ENCODE measurements at regions not wholly inside any gene's neighbourhood (a gene's known extent, or its start where the extent isn't known, plus 50 kb on each side); places are given as distances from the start of the nearest gene placed in this dataset.

- H3K36me3 ChIP-seq (ENCODE audit: control insufficient read depth in 2 of 2, extremely low read depth in 1 of 2, insufficient read depth in 1 of 2, low read length in 1 of 2), result no peaks in the 10 kb centered on the region
- Mint-ChIP-seq H3K4me1 (no peaks in the 10 kb centered on the region), H3K27ac (no peak overlapping the region), H3K36me3 (no peaks in the 10 kb centered on the region), H3K9me3 (no peaks in the 10 kb centered on the region), H3K27me3 (no peaks in the 10 kb centered on the region), H3K4me3 (no peak overlapping the region)
- no peak for DNase-seq
- H3K4me1 ChIP-seq (ENCODE audit: control insufficient read depth in 1 of 2, extremely low read depth in 1 of 2, insufficient read depth in 2 of 2, low read length in 2 of 2), result no peaks in the 10 kb centered on the region
- ChIA-PET POLR2A (no interaction called here), CTCF (no interaction called here)
- no peaks in the 10 kb centered on the region for H3K9me3 ChIP-seq
- H3K4me3 ChIP-seq (ENCODE audit: control insufficient read depth in 1 of 2, extremely low read depth in 1 of 2, low read length in 1 of 2), result no peak overlapping the region
- WGBS (ENCODE audit: insufficient coverage), result 78% methylated on average over 2 of the region's 3 CpGs
- no peaks in the 10 kb centered on the region for H3K27me3 ChIP-seq (replicated peaks in 1 of 2; ENCODE audit: control insufficient read depth in 2 of 2, extremely low read depth in 1 of 2, insufficient read depth in 2 of 2, low read length in 1 of 2)
- H3K27ac ChIP-seq (ENCODE audit: low read length), result no peak overlapping the region
- no peak for ATAC-seq (replicated peaks in 1 of 4)
Observed at GRCh38 chr14:38791862-38792261, 311.2 kb downstream of the SEC23A start.

- H3K4me1 ChIP-seq (ENCODE audit: control insufficient read depth in 1 of 2, extremely low read depth in 1 of 2, insufficient read depth in 2 of 2, low read length in 2 of 2), result no peaks in the 10 kb centered on the region
- no peak for ATAC-seq (replicated peaks in 1 of 4)
- H3K27me3 ChIP-seq (replicated peaks in 1 of 2; ENCODE audit: control insufficient read depth in 2 of 2, extremely low read depth in 1 of 2, insufficient read depth in 2 of 2, low read length in 1 of 2), result no peaks in the 10 kb centered on the region
- Mint-ChIP-seq H3K9me3 (no peaks in the 10 kb centered on the region), H3K4me3 (no peak overlapping the region), H3K27me3 (no peaks in the 10 kb centered on the region), H3K36me3 (no peaks in the 10 kb centered on the region), H3K4me1 (no peaks in the 10 kb centered on the region), H3K27ac (no peak overlapping the region)
- ChIA-PET POLR2A (no interaction called here), CTCF (no interaction called here)
- no CpG with 5 or more reads among the region's 3 CpGs for WGBS (ENCODE audit: insufficient coverage)
- no peaks in the 10 kb centered on the region for H3K36me3 ChIP-seq (ENCODE audit: control insufficient read depth in 2 of 2, extremely low read depth in 1 of 2, insufficient read depth in 1 of 2, low read length in 1 of 2)
- no peak for DNase-seq
- H3K27ac ChIP-seq (ENCODE audit: low read length), result no peak overlapping the region
- no peaks in the 10 kb centered on the region for H3K9me3 ChIP-seq
- H3K4me3 ChIP-seq (ENCODE audit: control insufficient read depth in 1 of 2, extremely low read depth in 1 of 2, low read length in 1 of 2), result no peak overlapping the region
Observed at GRCh38 chr14:38790916-38791315, 312.1 kb downstream of the SEC23A start.

GRCh38 chr14:38789805-38790204, 313.2 kb downstream of the SEC23A start:
- Mint-ChIP-seq H3K27me3 (no peaks in the 10 kb centered on the region), H3K9me3 (no peaks in the 10 kb centered on the region), H3K4me1 (no peaks in the 10 kb centered on the region), H3K4me3 (no peak overlapping the region), H3K36me3 (no peaks in the 10 kb centered on the region), H3K27ac (no peak overlapping the region)
- ATAC-seq (replicated peaks in 1 of 4) (no peak), DNase-seq (no peak)
- POLR2A ChIA-PET, result no interaction called here
- 100% methylated on average over 2 of the region's 8 CpGs for WGBS (ENCODE audit: insufficient coverage)
- no peak overlapping the region for H3K4me3 ChIP-seq (ENCODE audit: control insufficient read depth in 1 of 2, extremely low read depth in 1 of 2, low read length in 1 of 2)
- no peaks in the 10 kb centered on the region for H3K36me3 ChIP-seq (ENCODE audit: control insufficient read depth in 2 of 2, extremely low read depth in 1 of 2, insufficient read depth in 1 of 2, low read length in 1 of 2)
- CTCF ChIA-PET, result no interaction called here
- no peaks in the 10 kb centered on the region for H3K27me3 ChIP-seq (replicated peaks in 1 of 2; ENCODE audit: control insufficient read depth in 2 of 2, extremely low read depth in 1 of 2, insufficient read depth in 2 of 2, low read length in 1 of 2)
- H3K9me3 ChIP-seq, result no peaks in the 10 kb centered on the region
- H3K27ac ChIP-seq (ENCODE audit: low read length), result no peak overlapping the region
- no peaks in the 10 kb centered on the region for H3K4me1 ChIP-seq (ENCODE audit: control insufficient read depth in 1 of 2, extremely low read depth in 1 of 2, insufficient read depth in 2 of 2, low read length in 2 of 2)

GRCh38 chr14:38788060-38788459, 315.0 kb downstream of the SEC23A start:
- DNase-seq, result no peak
- no peak overlapping the region for H3K27ac Mint-ChIP-seq
- H3K4me1 Mint-ChIP-seq, result no peaks in the 10 kb centered on the region
- H3K4me3 ChIP-seq (ENCODE audit: control insufficient read depth in 1 of 2, extremely low read depth in 1 of 2, low read length in 1 of 2), result no peak overlapping the region
- no peak for ATAC-seq (replicated peaks in 1 of 4)
- POLR2A ChIA-PET, result no interaction called here
- no peaks in the 10 kb centered on the region for H3K36me3 ChIP-seq (ENCODE audit: control insufficient read depth in 2 of 2, extremely low read depth in 1 of 2, insufficient read depth in 1 of 2, low read length in 1 of 2)
- no peaks in the 10 kb centered on the region for H3K27me3 ChIP-seq (replicated peaks in 1 of 2; ENCODE audit: control insufficient read depth in 2 of 2, extremely low read depth in 1 of 2, insufficient read depth in 2 of 2, low read length in 1 of 2)
- no peaks in the 10 kb centered on the region for H3K4me1 ChIP-seq (ENCODE audit: control insufficient read depth in 1 of 2, extremely low read depth in 1 of 2, insufficient read depth in 2 of 2, low read length in 2 of 2)
- H3K4me3 Mint-ChIP-seq, result no peak overlapping the region
- CTCF ChIA-PET, result no interaction called here
- H3K9me3 ChIP-seq, result no peaks in the 10 kb centered on the region
- no peaks in the 10 kb centered on the region for H3K9me3 Mint-ChIP-seq
- WGBS (ENCODE audit: insufficient coverage), result 100% methylated on average over 4 of the region's 4 CpGs
- H3K36me3 Mint-ChIP-seq, result no peaks in the 10 kb centered on the region
- H3K27me3 Mint-ChIP-seq, result no peaks in the 10 kb centered on the region
- no peak overlapping the region for H3K27ac ChIP-seq (ENCODE audit: low read length)

GRCh38 chr14:38786921-38787320, 316.1 kb downstream of the SEC23A start:
- POLR2A ChIA-PET, result no interaction called here
- H3K4me1 ChIP-seq (ENCODE audit: control insufficient read depth in 1 of 2, extremely low read depth in 1 of 2, insufficient read depth in 2 of 2, low read length in 2 of 2), result no peaks in the 10 kb centered on the region
- H3K36me3 Mint-ChIP-seq, result no peaks in the 10 kb centered on the region
- no peaks in the 10 kb centered on the region for H3K9me3 ChIP-seq
- no peaks in the 10 kb centered on the region for H3K36me3 ChIP-seq (ENCODE audit: control insufficient read depth in 2 of 2, extremely low read depth in 1 of 2, insufficient read depth in 1 of 2, low read length in 1 of 2)
- no peaks in the 10 kb centered on the region for H3K9me3 Mint-ChIP-seq
- H3K4me3 Mint-ChIP-seq, result no peak overlapping the region
- H3K27ac Mint-ChIP-seq, result no peak overlapping the region
- CTCF ChIA-PET, result no interaction called here
- no peak overlapping the region for H3K4me3 ChIP-seq (ENCODE audit: control insufficient read depth in 1 of 2, extremely low read depth in 1 of 2, low read length in 1 of 2)
- no peaks in the 10 kb centered on the region for H3K27me3 Mint-ChIP-seq
- ATAC-seq (replicated peaks in 1 of 4), result no peak
- DNase-seq, result no peak
- H3K27me3 ChIP-seq (replicated peaks in 1 of 2; ENCODE audit: control insufficient read depth in 2 of 2, extremely low read depth in 1 of 2, insufficient read depth in 2 of 2, low read length in 1 of 2), result no peaks in the 10 kb centered on the region
- no peak overlapping the region for H3K27ac ChIP-seq (ENCODE audit: low read length)
- H3K4me1 Mint-ChIP-seq, result no peaks in the 10 kb centered on the region

- Mint-ChIP-seq H3K4me3 (no peak overlapping the region), H3K27me3 (peaks cover 0 to 4% of the 10 kb centered on the region in 2 donors), H3K9me3 (no peaks in the 10 kb centered on the region), H3K36me3 (no peaks in the 10 kb centered on the region), H3K27ac (no peak overlapping the region), H3K4me1 (no peaks in the 10 kb centered on the region)
- WGBS (ENCODE audit: insufficient coverage), result 80% methylated on average over 1 of the region's 1 CpG
- Histone ChIP-seq H3K9me3 (no peaks in the 10 kb centered on the region), H3K27me3 (replicated peaks in 1 of 2; ENCODE audit: control insufficient read depth in 2 of 2, extremely low read depth in 1 of 2, insufficient read depth in 2 of 2, low read length in 1 of 2) (no peaks in the 10 kb centered on the region), H3K36me3 (ENCODE audit: control insufficient read depth in 2 of 2, extremely low read depth in 1 of 2, insufficient read depth in 1 of 2, low read length in 1 of 2) (no peaks in the 10 kb centered on the region), H3K4me1 (ENCODE audit: control insufficient read depth in 1 of 2, extremely low read depth in 1 of 2, insufficient read depth in 2 of 2, low read length in 2 of 2) (no peaks in the 10 kb centered on the region), H3K27ac (ENCODE audit: low read length) (no peak overlapping the region), H3K4me3 (ENCODE audit: control insufficient read depth in 1 of 2, extremely low read depth in 1 of 2, low read length in 1 of 2) (no peak overlapping the region)
- ChIA-PET CTCF (no interaction called here), POLR2A (no interaction called here)
- ATAC-seq (replicated peaks in 1 of 4), result no peak
- no peak for DNase-seq
Observed at GRCh38 chr14:38777401-38777800, 325.6 kb downstream of the SEC23A start.

GRCh38 chr14:38775986-38776385, 327.0 kb downstream of the SEC23A start:
- ATAC-seq (replicated peaks in 1 of 4), result no peak
- WGBS (ENCODE audit: insufficient coverage), result no CpG with 5 or more reads among the region's 1 CpG
- H3K9me3 Mint-ChIP-seq, result no peaks in the 10 kb centered on the region
- DNase-seq, result no peak
- H3K4me1 Mint-ChIP-seq, result no peaks in the 10 kb centered on the region
- Histone ChIP-seq H3K4me3 (ENCODE audit: control insufficient read depth in 1 of 2, extremely low read depth in 1 of 2, low read length in 1 of 2) (no peak overlapping the region), H3K4me1 (ENCODE audit: control insufficient read depth in 1 of 2, extremely low read depth in 1 of 2, insufficient read depth in 2 of 2, low read length in 2 of 2) (no peaks in the 10 kb centered on the region), H3K27me3 (replicated peaks in 1 of 2; ENCODE audit: control insufficient read depth in 2 of 2, extremely low read depth in 1 of 2, insufficient read depth in 2 of 2, low read length in 1 of 2) (no peaks in the 10 kb centered on the region), H3K9me3 (no peaks in the 10 kb centered on the region), H3K36me3 (ENCODE audit: control insufficient read depth in 2 of 2, extremely low read depth in 1 of 2, insufficient read depth in 1 of 2, low read length in 1 of 2) (no peaks in the 10 kb centered on the region), H3K27ac (ENCODE audit: low read length) (no peak overlapping the region)
- no peak overlapping the region for H3K4me3 Mint-ChIP-seq
- no peak overlapping the region for H3K27ac Mint-ChIP-seq
- no peaks in the 10 kb centered on the region for H3K36me3 Mint-ChIP-seq
- ChIA-PET CTCF (no interaction called here), POLR2A (no interaction called here)
- H3K27me3 Mint-ChIP-seq, result peaks cover 0 to 4% of the 10 kb centered on the region in 2 donors
